ENCODE measurements at regions not wholly inside any gene's neighbourhood (a gene's known extent, or its start where the extent isn't known, plus 50 kb on each side); places are given as distances from the start of the nearest gene placed in this dataset.

- no peak overlapping the region for H3K27ac ChIP-seq (ENCODE audit: low read depth in 1 of 2, low read length in 1 of 2)
- no peak overlapping the region for H3K4me3 ChIP-seq (ENCODE audit: low read length in 2 of 2)
- H3K27me3 ChIP-seq (ENCODE audit: control insufficient read depth in 2 of 2, insufficient read depth in 1 of 2, low read length in 1 of 2) = no peaks in the 10 kb centered on the region
- 78% methylated on average over 15 of the region's 15 CpGs for WGBS
- no peak for DNase-seq (ENCODE audit: low read depth in 6 of 9, low spot score in 9 of 9)
- no peaks in the 10 kb centered on the region for H3K4me1 ChIP-seq (ENCODE audit: control insufficient read depth in 2 of 2, insufficient read depth in 2 of 2, low read length in 2 of 2)
- no peaks in the 10 kb centered on the region for H3K36me3 ChIP-seq (ENCODE audit: control insufficient read depth in 2 of 2, insufficient read depth in 2 of 2, low read length in 1 of 2)
- H3K9me3 ChIP-seq (ENCODE audit: control insufficient read depth in 2 of 2, insufficient read depth in 1 of 2, low read length in 1 of 2) = no peaks in the 10 kb centered on the region
Measured at GRCh38 chr5:2214910-2215590, 332.3 kb upstream of the IRX4 start.

GRCh38 chr5:2213121-2213730 lies 330.5 kb upstream of the IRX4 start:
- Histone ChIP-seq H3K36me3 (ENCODE audit: control insufficient read depth in 2 of 2, insufficient read depth in 2 of 2, low read length in 1 of 2) (no peaks in the 10 kb centered on the region), H3K4me1 (ENCODE audit: control insufficient read depth in 2 of 2, insufficient read depth in 2 of 2, low read length in 2 of 2) (no peaks in the 10 kb centered on the region), H3K27me3 (ENCODE audit: control insufficient read depth in 2 of 2, insufficient read depth in 1 of 2, low read length in 1 of 2) (no peaks in the 10 kb centered on the region), H3K9me3 (ENCODE audit: control insufficient read depth in 2 of 2, insufficient read depth in 1 of 2, low read length in 1 of 2) (no peaks in the 10 kb centered on the region), H3K27ac (ENCODE audit: low read depth in 1 of 2, low read length in 1 of 2) (no peak overlapping the region), H3K4me3 (ENCODE audit: low read length in 2 of 2) (no peak overlapping the region)
- 79% methylated on average over 10 of the region's 10 CpGs for WGBS
- DNase-seq (ENCODE audit: low read depth in 6 of 9, low spot score in 9 of 9) = no peak

GRCh38 chr5:2212481-2212880 lies 329.8 kb upstream of the IRX4 start:
- H3K27me3 ChIP-seq (ENCODE audit: control insufficient read depth in 2 of 2, insufficient read depth in 1 of 2, low read length in 1 of 2) = peaks cover 0 to 6% of the 10 kb centered on the region in 2 donors
- no peaks in the 10 kb centered on the region for H3K4me1 ChIP-seq (ENCODE audit: control insufficient read depth in 2 of 2, insufficient read depth in 2 of 2, low read length in 2 of 2)
- H3K27ac ChIP-seq (ENCODE audit: low read depth in 1 of 2, low read length in 1 of 2) = no peak overlapping the region
- no peak for DNase-seq (ENCODE audit: low read depth in 6 of 9, low spot score in 9 of 9)
- no peaks in the 10 kb centered on the region for H3K36me3 ChIP-seq (ENCODE audit: control insufficient read depth in 2 of 2, insufficient read depth in 2 of 2, low read length in 1 of 2)
- WGBS = 79% methylated on average over 3 of the region's 3 CpGs
- no peaks in the 10 kb centered on the region for H3K9me3 ChIP-seq (ENCODE audit: control insufficient read depth in 2 of 2, insufficient read depth in 1 of 2, low read length in 1 of 2)
- no peak overlapping the region for H3K4me3 ChIP-seq (ENCODE audit: low read length in 2 of 2)

- Histone ChIP-seq H3K27ac (ENCODE audit: low read depth in 1 of 2, low read length in 1 of 2) (no peak overlapping the region), H3K4me3 (ENCODE audit: low read length in 2 of 2) (no peak overlapping the region)
- WGBS = 34% methylated on average over 5 of the region's 5 CpGs
Measured at GRCh38 chr5:2208239-2208544, 325.5 kb upstream of the IRX4 start.

GRCh38 chr5:2207416-2208238 lies 324.9 kb upstream of the IRX4 start:
- 60% methylated on average over 25 of the region's 25 CpGs for WGBS
- no peaks in the 10 kb centered on the region for H3K4me1 ChIP-seq (ENCODE audit: control insufficient read depth in 2 of 2, insufficient read depth in 2 of 2, low read length in 2 of 2)
- no peaks in the 10 kb centered on the region for H3K9me3 ChIP-seq (ENCODE audit: control insufficient read depth in 2 of 2, insufficient read depth in 1 of 2, low read length in 1 of 2)
- DNase-seq (ENCODE audit: low read depth in 6 of 9, low spot score in 9 of 9) = no peak
- no peak overlapping the region for H3K27ac ChIP-seq (ENCODE audit: low read depth in 1 of 2, low read length in 1 of 2)
- no peaks in the 10 kb centered on the region for H3K36me3 ChIP-seq (ENCODE audit: control insufficient read depth in 2 of 2, insufficient read depth in 2 of 2, low read length in 1 of 2)
- H3K4me3 ChIP-seq (ENCODE audit: low read length in 2 of 2) = no peak overlapping the region
- H3K27me3 ChIP-seq (ENCODE audit: control insufficient read depth in 2 of 2, insufficient read depth in 1 of 2, low read length in 1 of 2) = peaks cover 0 to 7% of the 10 kb centered on the region in 2 donors

More at GRCh38 chr5:2208239-2208544, 325.5 kb upstream of the IRX4 start:
- no peaks in the 10 kb centered on the region for H3K36me3 ChIP-seq (ENCODE audit: control insufficient read depth in 2 of 2, insufficient read depth in 2 of 2, low read length in 1 of 2)
- peaks cover 0 to 7% of the 10 kb centered on the region in 2 donors for H3K27me3 ChIP-seq (ENCODE audit: control insufficient read depth in 2 of 2, insufficient read depth in 1 of 2, low read length in 1 of 2)
- DNase-seq (ENCODE audit: low read depth in 6 of 9, low spot score in 9 of 9) = no peak
- H3K4me1 ChIP-seq (ENCODE audit: control insufficient read depth in 2 of 2, insufficient read depth in 2 of 2, low read length in 2 of 2) = no peaks in the 10 kb centered on the region
- H3K9me3 ChIP-seq (ENCODE audit: control insufficient read depth in 2 of 2, insufficient read depth in 1 of 2, low read length in 1 of 2) = no peaks in the 10 kb centered on the region

- Histone ChIP-seq H3K4me1 (ENCODE audit: control insufficient read depth in 2 of 2, insufficient read depth in 2 of 2, low read length in 2 of 2) (no peaks in the 10 kb centered on the region), H3K27ac (ENCODE audit: low read depth in 1 of 2, low read length in 1 of 2) (no peak overlapping the region), H3K27me3 (ENCODE audit: control insufficient read depth in 2 of 2, insufficient read depth in 1 of 2, low read length in 1 of 2) (peaks cover 0 to 7% of the 10 kb centered on the region in 2 donors), H3K9me3 (ENCODE audit: control insufficient read depth in 2 of 2, insufficient read depth in 1 of 2, low read length in 1 of 2) (no peaks in the 10 kb centered on the region), H3K36me3 (ENCODE audit: control insufficient read depth in 2 of 2, insufficient read depth in 2 of 2, low read length in 1 of 2) (no peaks in the 10 kb centered on the region), H3K4me3 (ENCODE audit: low read length in 2 of 2) (no peak overlapping the region)
- WGBS = 95% methylated on average over 6 of the region's 6 CpGs
- DNase-seq (ENCODE audit: low read depth in 6 of 9, low spot score in 9 of 9) = no peak
Measured at GRCh38 chr5:2207109-2207399, 324.3 kb upstream of the IRX4 start.

- no peak for DNase-seq (ENCODE audit: low read depth in 6 of 9, low spot score in 9 of 9)
- Histone ChIP-seq H3K27ac (ENCODE audit: low read depth in 1 of 2, low read length in 1 of 2) (no peak overlapping the region), H3K4me1 (ENCODE audit: control insufficient read depth in 2 of 2, insufficient read depth in 2 of 2, low read length in 2 of 2) (no peaks in the 10 kb centered on the region), H3K9me3 (ENCODE audit: control insufficient read depth in 2 of 2, insufficient read depth in 1 of 2, low read length in 1 of 2) (no peaks in the 10 kb centered on the region), H3K27me3 (ENCODE audit: control insufficient read depth in 2 of 2, insufficient read depth in 1 of 2, low read length in 1 of 2) (peaks cover 0 to 7% of the 10 kb centered on the region in 2 donors), H3K4me3 (ENCODE audit: low read length in 2 of 2) (no peak overlapping the region), H3K36me3 (ENCODE audit: control insufficient read depth in 2 of 2, insufficient read depth in 2 of 2, low read length in 1 of 2) (no peaks in the 10 kb centered on the region)
- WGBS = 77% methylated on average over 28 of the region's 28 CpGs
Measured at GRCh38 chr5:2206293-2207108, 323.8 kb upstream of the IRX4 start.

- H3K27me3 ChIP-seq (ENCODE audit: control insufficient read depth in 2 of 2, insufficient read depth in 1 of 2, low read length in 1 of 2) = peaks cover 0 to 7% of the 10 kb centered on the region in 2 donors
- no peaks in the 10 kb centered on the region for H3K9me3 ChIP-seq (ENCODE audit: control insufficient read depth in 2 of 2, insufficient read depth in 1 of 2, low read length in 1 of 2)
- no peak overlapping the region for H3K4me3 ChIP-seq (ENCODE audit: low read length in 2 of 2)
- 95% methylated on average over 34 of the region's 34 CpGs for WGBS
- H3K27ac ChIP-seq (ENCODE audit: low read depth in 1 of 2, low read length in 1 of 2) = no peak overlapping the region
- no peaks in the 10 kb centered on the region for H3K36me3 ChIP-seq (ENCODE audit: control insufficient read depth in 2 of 2, insufficient read depth in 2 of 2, low read length in 1 of 2)
- DNase-seq (ENCODE audit: low read depth in 6 of 9, low spot score in 9 of 9) = no peak
- H3K4me1 ChIP-seq (ENCODE audit: control insufficient read depth in 2 of 2, insufficient read depth in 2 of 2, low read length in 2 of 2) = no peaks in the 10 kb centered on the region
Measured at GRCh38 chr5:2205596-2206226, 323.0 kb upstream of the IRX4 start.

Measured in thymus (tissue), 11 donors.